ENCODE measurements at regions not wholly inside any gene's neighbourhood (a gene's known extent, or its start where the extent isn't known, plus 50 kb on each side); places are given as distances from the start of the nearest gene placed in this dataset.

- no peak for TF ChIP-seq CTCF (IDR thresholded peaks at IDR 0.05; ENCODE audit: low read depth, low read length, missing control alignments)
- no peak overlapping the region for H3K4me3 ChIP-seq (ENCODE audit: low read depth, low read length)
- no peak for DNase-seq (ENCODE audit: low read depth)
Observed at GRCh38 chr1:63147783-63148182, 174.6 kb upstream of the FOXD3 start.

- no peak for DNase-seq (ENCODE audit: low read depth)
- peak; percentile 79 for TF ChIP-seq CTCF (IDR thresholded peaks at IDR 0.05; ENCODE audit: low read depth, low read length, missing control alignments)
- no peak overlapping the region for H3K4me3 ChIP-seq (ENCODE audit: low read depth, low read length)
Observed at GRCh38 chr1:63148825-63149645, 173.3 kb upstream of the FOXD3 start.

GRCh38 chr1:63152572-63152971 is 169.8 kb upstream of the FOXD3 start:
- no peak for DNase-seq (ENCODE audit: low read depth)
- no peak overlapping the region for H3K4me3 ChIP-seq (ENCODE audit: low read depth, low read length)
- TF ChIP-seq CTCF (IDR thresholded peaks at IDR 0.05; ENCODE audit: low read depth, low read length, missing control alignments) = no peak

- DNase-seq (ENCODE audit: low read depth) = no peak
- TF ChIP-seq CTCF (IDR thresholded peaks at IDR 0.05; ENCODE audit: low read depth, low read length, missing control alignments) = no peak
- no peak overlapping the region for H3K4me3 ChIP-seq (ENCODE audit: low read depth, low read length)
Observed at GRCh38 chr1:63155437-63155836, 166.9 kb upstream of the FOXD3 start.

- no peak for DNase-seq (ENCODE audit: low read depth)
- no peak for TF ChIP-seq CTCF (IDR thresholded peaks at IDR 0.05; ENCODE audit: low read depth, low read length, missing control alignments)
- no peak overlapping the region for H3K4me3 ChIP-seq (ENCODE audit: low read depth, low read length)
Observed at GRCh38 chr1:63157085-63157484, 165.3 kb upstream of the FOXD3 start.

GRCh38 chr1:63169057-63169456 is 153.3 kb upstream of the FOXD3 start:
- H3K4me3 ChIP-seq (ENCODE audit: low read depth, low read length) = no peak overlapping the region
- DNase-seq (ENCODE audit: low read depth) = no peak
- TF ChIP-seq CTCF (IDR thresholded peaks at IDR 0.05; ENCODE audit: low read depth, low read length, missing control alignments) = no peak

- no peak for DNase-seq (ENCODE audit: low read depth)
- no peak overlapping the region for H3K4me3 ChIP-seq (ENCODE audit: low read depth, low read length)
- no peak for TF ChIP-seq CTCF (IDR thresholded peaks at IDR 0.05; ENCODE audit: low read depth, low read length, missing control alignments)
Observed at GRCh38 chr1:63173161-63173560, 149.2 kb upstream of the FOXD3 start.
